NCI-H526 (cell line): ENCODE measurements at regions not wholly inside any gene's neighbourhood (a gene's known extent, or its start where the extent isn't known, plus 50 kb on each side); places are given as distances from the start of the nearest gene placed in this dataset.
"Not testable (repeated sequence)": the region's sequence is repeated elsewhere in the genome, so short reads cannot be mapped to it uniquely, and the experiment has no call there.

Experiments
- DNase-seq, 2 experiments: peaks; one replicate each; lab custom pipeline; 2025; lab: John Stamatoyannopoulos, UW

GRCh38 chr13:50527612-50528509 lies 315.6 kb downstream of the DLEU7 start:
- DNase-seq: peak; percentile 68 to 79

- DNase-seq: peak; percentile 81 to 90
Measured at GRCh38 chr13:50529154-50529882, 314.2 kb downstream of the DLEU7 start.

- peak; percentile 25 to 52 for DNase-seq
Measured at GRCh38 chr13:50531917-50532899, 311.3 kb downstream of the DLEU7 start.

- DNase-seq: no peak
Measured at GRCh38 chr13:50535050-50535449, 308.4 kb downstream of the DLEU7 start.

- no peak for DNase-seq
Measured at GRCh38 chr13:50537029-50537428, 306.5 kb downstream of the DLEU7 start.

GRCh38 chr13:50539791-50540530 lies 303.5 kb downstream of the DLEU7 start:
- DNase-seq: no peak

- peak in 1 of 2 experiments; percentile 49 for DNase-seq
Measured at GRCh38 chr13:50543141-50543540, 300.4 kb downstream of the DLEU7 start.

- no peak for DNase-seq
Measured at GRCh38 chr13:50543782-50544181, 299.7 kb downstream of the DLEU7 start.

- no peak for DNase-seq
Measured at GRCh38 chr13:50544211-50544610, 299.3 kb downstream of the DLEU7 start.

GRCh38 chr13:50547175-50547574 lies 296.3 kb downstream of the DLEU7 start:
- DNase-seq: not testable (repeated sequence)

GRCh38 chr13:50548586-50548985 lies 294.9 kb downstream of the DLEU7 start:
- no peak for DNase-seq

- no peak for DNase-seq
Measured at GRCh38 chr13:50549221-50549942, 294.1 kb downstream of the DLEU7 start.

GRCh38 chr13:50550151-50550550 lies 293.3 kb downstream of the DLEU7 start:
- no peak for DNase-seq

GRCh38 chr13:50552424-50552966 lies 291.0 kb downstream of the DLEU7 start:
- no peak for DNase-seq

GRCh38 chr13:50561739-50562138 lies 281.8 kb downstream of the DLEU7 start:
- DNase-seq: no peak

GRCh38 chr13:50566646-50567045 lies 276.8 kb downstream of the DLEU7 start:
- no peak for DNase-seq

- no peak for DNase-seq
Measured at GRCh38 chr13:50572129-50572528, 271.4 kb downstream of the DLEU7 start.

- DNase-seq: no peak
Measured at GRCh38 chr13:50573066-50573465, 270.4 kb downstream of the DLEU7 start.

GRCh38 chr13:50574731-50575130 lies 268.8 kb downstream of the DLEU7 start:
- DNase-seq: no peak

- DNase-seq: no peak
Measured at GRCh38 chr13:50575138-50575537, 268.4 kb downstream of the DLEU7 start.
